Activated CD4-positive, alpha-beta T cell treated with anti-CD3 and anti-CD28 coated beads, Interleukin-2, amount 50 U/mL, for 16 hours (primary cell): ENCODE measurements at regions not wholly inside any gene's neighbourhood (a gene's known extent, or its start where the extent isn't known, plus 50 kb on each side); places are given as distances from the start of the nearest gene placed in this dataset.
"Not testable (repeated sequence)": the region's sequence is repeated elsewhere in the genome, so short reads cannot be mapped to it uniquely, and the experiment has no call there.

Experiments used
- DNase-seq: peaks from one replicate; pipeline ENCODE4 v3.0.0-alpha.2; 2020

DNA sequence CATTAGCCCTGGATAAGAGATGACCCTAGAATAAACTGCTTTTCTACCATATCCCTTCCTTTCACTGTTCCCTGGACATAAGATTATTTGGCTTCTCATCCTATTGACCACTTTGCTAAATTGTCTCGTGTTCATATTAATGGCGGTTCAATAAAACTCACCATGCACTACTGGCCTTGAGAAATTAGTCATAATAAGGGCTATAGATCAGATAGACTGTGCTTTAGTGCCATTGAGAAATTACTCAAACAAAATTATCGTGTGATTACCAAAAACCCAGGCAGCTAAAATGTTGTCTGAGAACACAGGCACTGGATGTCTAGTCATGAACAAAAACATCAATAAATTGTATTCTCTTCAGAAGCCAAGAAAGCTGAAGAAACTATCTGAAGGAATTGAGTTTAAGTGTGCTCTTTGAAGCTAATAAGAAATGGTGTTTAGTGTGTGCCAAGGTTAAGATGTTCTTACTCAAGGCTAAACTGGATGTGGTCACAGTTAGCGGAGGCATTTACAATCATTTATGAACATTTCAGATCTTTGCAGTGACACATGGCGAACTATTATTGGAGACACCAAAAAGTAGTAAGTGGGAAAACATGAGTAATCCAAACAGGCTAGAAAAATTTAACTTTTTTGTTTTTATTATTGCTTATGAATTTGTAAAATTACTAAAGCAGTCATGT lies 460.4 kb upstream of the RORB start:
- peak; percentile 42 for DNase-seq

DNA sequence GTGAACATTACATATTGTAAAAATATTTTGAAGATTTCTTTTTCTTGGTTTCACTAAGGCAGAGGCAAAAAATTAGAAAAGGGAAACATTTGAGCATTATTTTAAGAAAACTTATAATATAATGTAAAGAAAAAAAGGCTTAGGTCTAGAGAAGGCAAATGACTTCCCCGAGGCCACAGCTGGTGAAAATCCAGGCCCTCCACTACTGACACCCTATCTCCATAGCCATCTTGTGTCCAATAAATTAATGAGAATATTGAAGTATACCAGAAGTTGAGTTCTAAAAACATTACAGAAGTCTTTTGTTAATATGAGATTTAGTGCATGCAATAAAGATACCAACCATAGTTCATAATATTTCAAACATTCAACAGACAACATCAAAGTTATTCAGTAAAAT lies 459.9 kb upstream of the RORB start:
- DNase-seq, result no peak

DNA sequence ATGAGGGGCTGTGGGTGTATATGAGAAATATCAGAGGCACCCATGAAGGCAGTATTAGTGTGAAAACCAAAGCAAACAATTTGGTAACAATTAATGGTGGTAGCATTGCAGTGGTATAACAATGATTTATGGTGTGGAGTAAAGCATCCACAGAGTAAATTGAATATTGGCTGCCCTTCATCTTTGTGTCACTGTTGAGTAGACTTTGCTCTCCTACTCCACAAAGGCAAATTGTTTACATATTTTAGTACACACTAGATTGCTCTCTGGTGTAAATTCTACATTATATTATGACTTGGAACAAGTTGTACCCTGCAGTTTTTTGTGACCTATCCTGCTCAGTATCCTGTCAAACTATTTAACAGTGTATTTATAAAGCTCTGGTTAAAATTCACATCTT lies 455.5 kb upstream of the RORB start:
- no peak for DNase-seq

- no peak for DNase-seq
These were observed 452.3 kb upstream of the RORB start for GRCh38 chr9:74044844-74045243.

DNA sequence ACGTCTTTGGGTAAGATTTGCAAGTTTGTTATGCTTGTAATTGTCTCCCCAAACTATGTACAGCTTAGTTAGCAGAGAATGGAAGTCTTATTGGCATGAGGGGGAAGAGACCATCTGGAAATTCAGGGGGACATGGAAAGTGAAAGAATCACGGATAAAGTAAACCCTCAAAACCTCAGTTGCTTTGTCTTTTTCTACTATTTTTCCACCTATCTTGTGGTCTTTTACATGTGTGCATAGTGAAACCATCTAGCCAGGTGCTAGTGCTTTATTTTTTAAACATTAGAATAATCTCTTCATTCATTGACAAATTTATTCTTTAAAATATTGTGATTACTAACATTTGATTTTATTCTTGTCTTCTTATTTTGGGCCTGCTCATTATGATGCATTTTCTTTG lies 441.1 kb upstream of the RORB start:
- DNase-seq, result no peak

DNA sequence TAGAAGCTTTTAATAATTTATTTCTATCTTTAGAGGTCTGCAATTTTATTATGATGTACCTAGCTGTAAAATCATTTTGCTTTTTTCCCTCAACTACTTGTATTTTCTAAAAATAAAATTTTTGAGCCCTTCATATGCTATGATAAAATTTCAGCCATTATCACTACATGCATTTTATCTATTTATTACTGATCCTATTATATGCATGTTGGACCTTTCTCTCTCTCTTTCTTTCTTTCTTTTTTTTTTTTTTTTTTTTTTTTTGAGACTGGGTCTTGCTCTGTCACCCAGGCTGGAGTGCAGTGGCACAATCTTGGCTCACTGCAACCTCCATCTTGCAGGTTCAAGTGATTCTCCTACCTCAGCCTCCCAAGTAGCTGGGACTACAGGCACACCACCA lies 440.1 kb upstream of the RORB start:
- DNase-seq, result not testable (repeated sequence)

GRCh38 chr9:74064702-74065101 lies 432.4 kb upstream of the RORB start:
- no peak for DNase-seq

DNA sequence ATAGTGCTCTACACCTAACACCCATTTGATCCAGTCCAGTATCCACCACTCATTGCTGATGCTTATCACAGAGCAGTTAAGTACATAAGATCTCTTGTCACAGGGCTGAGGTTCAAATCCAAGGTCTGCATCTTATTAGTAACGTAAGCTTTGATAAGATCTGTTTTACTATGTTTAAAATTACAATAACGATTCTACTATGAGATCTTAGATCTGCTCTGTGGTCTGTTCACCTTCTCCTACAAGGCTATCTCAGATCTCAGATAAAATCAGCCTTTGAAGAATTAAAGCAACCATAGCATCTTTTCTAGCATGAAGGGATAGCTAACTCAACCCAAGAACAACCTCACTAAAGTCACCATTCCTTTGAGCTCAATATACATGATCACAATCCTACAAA lies 431.0 kb upstream of the RORB start:
- no peak for DNase-seq

DNA sequence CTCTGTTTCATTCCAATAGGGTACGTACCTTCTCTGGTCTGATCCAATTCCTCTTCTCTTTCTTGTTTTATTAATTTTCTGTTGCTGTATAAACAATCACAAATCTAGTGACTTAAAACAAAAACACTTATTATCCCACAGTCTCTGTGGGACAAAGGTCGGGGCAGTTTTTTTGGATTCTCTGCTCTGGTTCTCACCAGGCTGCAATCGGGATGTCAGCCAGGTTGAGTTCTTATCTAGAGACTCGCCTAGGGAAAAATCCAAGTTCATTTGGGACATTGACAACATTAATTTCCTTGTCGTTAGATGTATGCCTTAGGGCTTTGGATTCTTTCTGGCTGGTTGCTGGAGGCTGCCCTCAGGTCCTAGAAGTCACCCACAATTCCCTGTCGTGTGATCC lies 430.5 kb upstream of the RORB start:
- DNase-seq, result no peak

DNA sequence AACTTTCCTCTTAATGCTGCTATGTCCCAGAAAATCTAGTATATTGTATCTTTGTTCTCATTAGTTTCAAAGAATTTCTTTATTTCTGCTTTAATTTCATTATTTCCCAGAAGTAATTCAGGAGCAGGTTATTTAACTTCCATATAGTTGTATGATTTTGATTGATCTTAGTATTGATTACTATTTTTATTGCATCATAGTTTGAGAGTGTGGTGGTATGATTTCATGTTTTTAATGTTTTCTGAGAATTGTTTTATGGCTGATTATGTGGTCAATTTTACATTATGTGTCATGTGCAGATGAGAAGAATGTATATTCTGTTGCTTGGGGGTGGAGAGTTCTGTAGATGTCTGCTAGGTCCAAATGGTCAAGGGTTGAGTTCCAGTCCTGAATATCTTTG lies 425.6 kb upstream of the RORB start:
- DNase-seq, result no peak

DNA sequence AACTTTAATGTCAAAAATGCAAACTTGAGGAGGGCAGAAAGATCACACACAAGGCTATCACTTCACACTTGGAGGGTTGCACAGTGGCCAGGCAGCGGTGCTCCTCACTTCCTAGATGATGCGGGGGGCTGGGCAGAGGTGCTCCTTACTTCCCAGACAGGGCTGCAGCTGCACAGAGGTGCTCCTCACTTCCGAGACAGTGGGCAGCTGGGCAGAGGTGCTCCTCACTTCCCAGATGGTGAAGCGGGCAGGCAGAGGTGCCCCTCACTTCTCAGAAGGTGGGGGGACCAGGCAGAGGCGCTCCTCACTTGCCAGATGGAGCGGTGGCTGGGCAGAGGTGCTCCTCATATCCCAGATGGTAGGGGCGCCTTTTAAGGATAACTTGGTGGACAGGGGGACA lies 423.2 kb upstream of the RORB start:
- no peak for DNase-seq

- no peak for DNase-seq
These were observed 418.5 kb upstream of the RORB start for GRCh38 chr9:74078647-74079046.

- DNase-seq, result not testable (repeated sequence)
These were observed 416.5 kb upstream of the RORB start for GRCh38 chr9:74080652-74081051.

GRCh38 chr9:74083681-74084433 lies 413.3 kb upstream of the RORB start:
- no peak for DNase-seq

DNA sequence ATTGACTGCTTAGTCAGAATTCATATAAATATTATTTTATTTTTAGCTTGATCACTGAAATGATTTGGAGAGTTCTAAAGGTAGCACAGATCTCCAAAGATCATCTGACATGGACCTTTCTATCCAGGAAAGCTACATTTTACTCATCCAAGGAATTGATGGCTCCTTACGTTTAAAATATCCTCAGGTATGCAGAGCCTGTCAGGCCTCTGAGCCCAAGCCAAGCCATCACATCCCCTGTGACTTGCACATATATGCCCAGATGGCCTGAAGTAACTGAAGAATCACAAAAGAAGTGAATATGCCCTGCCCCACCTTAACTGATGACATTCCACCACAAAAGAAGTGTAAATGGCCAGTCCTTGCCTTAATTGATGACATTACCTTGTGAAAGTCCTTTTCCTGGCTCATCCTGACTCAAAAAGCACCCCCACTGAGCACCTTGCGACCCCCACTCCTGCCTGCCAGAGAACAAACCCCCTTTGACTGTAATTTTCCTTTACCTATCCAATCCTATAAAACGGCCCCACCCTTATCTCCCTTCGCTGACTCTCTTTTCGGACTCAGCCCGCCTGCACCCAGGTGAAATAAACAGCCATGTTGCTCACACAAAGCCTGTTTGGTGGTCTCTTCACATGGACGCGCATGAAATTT lies 411.6 kb upstream of the RORB start:
- not testable (repeated sequence) for DNase-seq

GRCh38 chr9:74090921-74091320 lies 406.2 kb upstream of the RORB start:
- not testable (repeated sequence) for DNase-seq

DNA sequence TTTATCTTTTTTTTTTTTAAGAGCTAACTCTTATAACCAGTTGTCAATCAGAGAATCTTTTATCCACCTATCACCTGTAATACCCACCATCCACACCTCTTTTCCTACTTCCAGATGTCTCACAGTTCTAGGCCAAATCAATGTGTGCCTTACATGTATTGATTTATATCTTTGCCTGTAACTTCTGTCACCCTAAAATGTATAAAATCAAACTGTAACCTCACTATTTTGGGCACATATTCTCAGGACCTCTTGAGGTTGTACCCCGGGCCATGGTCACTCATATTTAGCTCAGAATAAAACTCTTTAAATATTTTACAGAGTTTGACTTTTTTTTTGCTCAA lies 404.7 kb upstream of the RORB start:
- no peak for DNase-seq

DNA sequence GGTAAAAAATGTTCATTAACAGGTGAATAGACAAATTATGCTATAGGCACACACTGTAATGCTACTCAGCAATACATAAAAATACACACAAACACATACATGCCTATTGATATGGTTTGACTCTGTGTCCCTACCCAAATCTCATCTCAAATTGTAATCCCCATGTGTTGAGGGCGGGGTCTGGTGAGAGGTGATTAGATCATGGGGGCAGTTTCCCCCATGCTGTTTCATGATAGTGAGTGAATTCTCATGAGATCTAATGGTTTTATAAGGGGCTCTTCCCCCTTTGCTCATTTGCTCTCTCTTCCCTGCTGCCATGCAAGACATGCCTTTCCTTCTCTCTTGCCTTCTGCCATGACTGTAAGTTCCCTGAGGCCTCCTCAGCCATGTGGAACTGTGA lies 403.1 kb upstream of the RORB start:
- DNase-seq, result not testable (repeated sequence)

DNA sequence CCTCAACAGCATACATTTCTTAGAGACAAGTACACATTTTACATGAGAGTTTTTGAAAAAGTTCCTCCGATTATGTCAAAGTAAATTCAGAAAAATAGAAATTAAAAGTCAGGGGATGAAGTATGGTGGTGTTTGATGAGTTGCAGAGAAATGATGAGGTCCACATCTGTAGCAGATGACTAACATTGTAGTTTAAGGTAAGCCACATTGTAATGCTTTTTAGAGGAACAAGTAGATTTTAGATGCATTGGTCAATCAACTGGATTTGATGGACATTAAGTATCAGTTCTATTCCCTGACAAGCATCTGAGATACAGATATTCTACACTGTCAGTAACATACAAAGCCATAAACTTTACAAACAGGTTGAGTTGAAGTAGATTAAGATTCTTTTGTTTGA lies 402.4 kb upstream of the RORB start:
- DNase-seq, result no peak

DNA sequence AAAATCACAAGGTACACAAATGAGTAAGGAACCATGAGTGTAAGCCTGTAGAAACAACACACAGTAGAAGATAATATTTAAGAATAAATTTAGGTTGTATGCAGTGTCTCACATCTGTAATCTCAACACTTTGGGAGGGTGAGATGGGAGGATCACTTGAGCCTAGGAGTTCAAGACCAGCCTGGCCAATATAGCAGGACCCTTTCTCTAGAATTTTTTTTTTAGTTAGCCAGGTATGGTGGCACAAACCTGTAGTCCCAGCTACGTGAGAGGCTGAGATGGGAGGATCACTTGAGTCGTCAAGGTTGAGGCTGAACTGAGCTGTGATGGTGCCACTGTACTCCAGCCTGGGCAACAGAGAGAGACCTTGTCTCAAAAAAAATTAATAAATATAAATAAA lies 401.2 kb upstream of the RORB start:
- DNase-seq, result no peak

- no peak for DNase-seq
These were observed 400.7 kb upstream of the RORB start for GRCh38 chr9:74096420-74096819.

DNA sequence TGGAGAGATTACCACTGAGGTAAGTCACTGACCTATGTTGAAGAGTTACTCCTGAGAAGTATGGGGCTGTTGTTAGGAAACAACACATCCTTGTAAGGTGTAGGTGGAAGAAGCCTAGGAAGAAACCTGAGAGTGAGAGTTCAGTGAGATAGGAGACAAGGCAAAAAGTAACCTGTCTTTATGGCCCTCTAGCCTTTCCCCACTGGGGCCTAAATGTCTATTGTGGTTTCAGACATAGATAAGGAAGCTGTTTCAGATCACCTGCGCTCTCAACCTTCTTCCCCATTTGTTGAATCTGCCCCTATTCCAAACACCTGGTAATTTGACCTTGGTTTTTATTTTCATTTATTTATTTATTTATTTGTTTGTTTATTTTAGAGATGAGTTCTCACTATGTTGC lies 397.1 kb upstream of the RORB start:
- DNase-seq, result no peak

- DNase-seq, result not testable (repeated sequence)
These were observed 395.0 kb upstream of the RORB start for GRCh38 chr9:74102148-74102547.

DNA sequence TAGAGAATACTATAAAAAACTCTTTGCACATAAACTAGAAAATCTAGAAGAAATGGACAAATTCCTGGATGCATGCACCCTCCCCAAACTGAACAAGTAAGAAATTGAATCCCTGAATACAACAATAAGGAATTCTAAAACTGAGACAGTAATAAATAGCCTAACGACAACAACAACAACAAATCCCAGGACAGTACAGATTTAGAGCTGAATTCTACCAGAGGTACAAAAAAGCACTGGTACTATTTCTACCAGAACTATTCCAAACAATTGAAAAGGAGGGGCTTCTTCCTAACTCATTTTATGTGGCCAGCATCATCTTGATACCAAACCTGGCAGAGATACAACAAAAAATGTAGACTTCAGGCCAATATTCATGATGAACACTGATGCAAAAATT lies 394.4 kb upstream of the RORB start:
- DNase-seq, result no peak
